ENCODE measurements at regions not wholly inside any gene's neighbourhood (a gene's known extent, or its start where the extent isn't known, plus 50 kb on each side); places are given as distances from the start of the nearest gene placed in this dataset.

DNA sequence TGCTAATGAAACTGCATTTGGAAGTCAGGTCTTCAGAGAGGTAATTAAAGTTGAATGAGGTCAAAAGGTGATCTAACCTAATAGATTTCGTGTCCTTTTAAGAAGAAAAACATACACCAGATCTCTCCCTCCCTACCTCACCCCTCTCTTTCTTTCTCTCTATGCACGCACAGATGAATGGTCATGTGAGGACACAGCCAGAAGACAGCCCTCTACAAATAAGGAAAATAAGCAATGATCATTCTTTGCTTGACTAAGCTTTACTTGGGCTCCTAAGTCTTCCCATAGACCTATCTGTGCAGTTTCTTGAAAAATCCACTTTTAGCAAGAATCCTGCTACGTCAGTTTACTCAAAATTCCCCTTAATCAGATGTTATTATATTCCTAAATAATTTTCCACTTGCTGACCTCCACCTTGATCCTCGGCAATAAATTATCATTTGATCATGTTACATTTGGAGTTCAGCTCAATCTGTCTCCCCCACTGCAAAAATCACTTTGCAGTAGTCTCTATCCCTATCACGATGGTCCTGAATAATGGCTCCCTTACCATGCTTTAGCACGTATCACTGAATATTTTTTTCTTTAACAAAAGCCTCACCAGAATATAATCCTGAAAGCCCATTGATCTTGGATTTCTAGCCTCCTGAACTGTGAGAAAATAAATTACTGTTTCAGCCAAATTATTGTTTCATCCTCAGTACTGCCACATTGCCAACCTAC lies 527.3 kb downstream of the GABRG1 start:
- H3K4me3 ChIP-seq, result no peak overlapping the region
- WGBS, 2 donors, result 42 to 51% methylated on average over 6 of the region's 6 CpGs

DNA sequence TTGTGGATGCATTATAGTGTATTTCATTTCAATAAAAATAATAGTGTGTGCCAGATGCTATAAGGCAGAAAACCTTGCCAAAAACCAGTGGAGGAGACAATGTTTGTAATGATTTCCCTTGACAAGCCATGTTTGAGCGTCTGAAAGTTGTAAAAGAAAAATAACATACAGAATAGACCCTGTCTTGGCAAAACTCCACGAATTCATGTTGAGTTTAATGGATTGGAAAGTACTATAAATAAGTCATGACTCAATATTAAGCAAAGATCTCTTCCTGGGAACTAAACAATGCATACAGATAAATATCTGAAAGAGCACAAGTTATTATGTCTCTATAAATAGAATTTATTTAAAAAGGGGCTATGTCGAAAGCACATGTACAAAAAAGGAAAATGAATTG lies 543.5 kb downstream of the GABRG1 start:
- no peaks in the 10 kb centered on the region for H3K36me3 ChIP-seq
- H3K27ac ChIP-seq, result no peak overlapping the region
- H3K4me1 ChIP-seq, result no peaks in the 10 kb centered on the region
- H3K4me3 ChIP-seq, result no peak overlapping the region
- no peaks in the 10 kb centered on the region for H3K9me3 ChIP-seq
- TF ChIP-seq, protein P1, sequence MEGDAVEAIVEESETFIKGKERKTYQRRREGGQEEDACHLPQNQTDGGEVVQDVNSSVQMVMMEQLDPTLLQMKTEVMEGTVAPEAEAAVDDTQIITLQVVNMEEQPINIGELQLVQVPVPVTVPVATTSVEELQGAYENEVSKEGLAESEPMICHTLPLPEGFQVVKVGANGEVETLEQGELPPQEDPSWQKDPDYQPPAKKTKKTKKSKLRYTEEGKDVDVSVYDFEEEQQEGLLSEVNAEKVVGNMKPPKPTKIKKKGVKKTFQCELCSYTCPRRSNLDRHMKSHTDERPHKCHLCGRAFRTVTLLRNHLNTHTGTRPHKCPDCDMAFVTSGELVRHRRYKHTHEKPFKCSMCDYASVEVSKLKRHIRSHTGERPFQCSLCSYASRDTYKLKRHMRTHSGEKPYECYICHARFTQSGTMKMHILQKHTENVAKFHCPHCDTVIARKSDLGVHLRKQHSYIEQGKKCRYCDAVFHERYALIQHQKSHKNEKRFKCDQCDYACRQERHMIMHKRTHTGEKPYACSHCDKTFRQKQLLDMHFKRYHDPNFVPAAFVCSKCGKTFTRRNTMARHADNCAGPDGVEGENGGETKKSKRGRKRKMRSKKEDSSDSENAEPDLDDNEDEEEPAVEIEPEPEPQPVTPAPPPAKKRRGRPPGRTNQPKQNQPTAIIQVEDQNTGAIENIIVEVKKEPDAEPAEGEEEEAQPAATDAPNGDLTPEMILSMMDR (IDR thresholded peaks at IDR 0.05), result no peak
- ATAC-seq (no peak), DNase-seq (no peak), FAIRE-seq (no peak)
- H3K27me3 ChIP-seq, result no peaks in the 10 kb centered on the region
- 21% methylated on average over 3 of the region's 3 CpGs for WGBS, 2 donors
- intact Hi-C loops (cut with DNase I), result no loop called here

More for the DNA sequence above, 527.3 kb downstream of the GABRG1 start:
- Histone ChIP-seq H3K27ac (no peak overlapping the region), H3K9me3 (no peaks in the 10 kb centered on the region), H3K4me1 (no peaks in the 10 kb centered on the region), H3K36me3 (no peaks in the 10 kb centered on the region), H3K27me3 (no peaks in the 10 kb centered on the region)
- ATAC-seq (no peak), FAIRE-seq (no peak), DNase-seq (no peak)
- TF ChIP-seq, protein P1 (IDR thresholded peaks at IDR 0.05), result no peak
- intact Hi-C loops (cut with DNase I), result no loop called here

GRCh38 chr4:45578874-45579273 lies 545.0 kb downstream of the GABRG1 start:
- Histone ChIP-seq H3K36me3 (no peaks in the 10 kb centered on the region), H3K4me1 (no peaks in the 10 kb centered on the region), H3K4me3 (no peak overlapping the region), H3K27ac (no peak overlapping the region), H3K27me3 (no peaks in the 10 kb centered on the region), H3K9me3 (no peaks in the 10 kb centered on the region)
- intact Hi-C loops (cut with DNase I), result no loop called here
- TF ChIP-seq, protein P1 (IDR thresholded peaks at IDR 0.05), result no peak
- 64 to 69% methylated on average over 1 of the region's 1 CpG for WGBS, 2 donors
- ATAC-seq, result no peak
- no peak for FAIRE-seq
- no peak for DNase-seq

DNA sequence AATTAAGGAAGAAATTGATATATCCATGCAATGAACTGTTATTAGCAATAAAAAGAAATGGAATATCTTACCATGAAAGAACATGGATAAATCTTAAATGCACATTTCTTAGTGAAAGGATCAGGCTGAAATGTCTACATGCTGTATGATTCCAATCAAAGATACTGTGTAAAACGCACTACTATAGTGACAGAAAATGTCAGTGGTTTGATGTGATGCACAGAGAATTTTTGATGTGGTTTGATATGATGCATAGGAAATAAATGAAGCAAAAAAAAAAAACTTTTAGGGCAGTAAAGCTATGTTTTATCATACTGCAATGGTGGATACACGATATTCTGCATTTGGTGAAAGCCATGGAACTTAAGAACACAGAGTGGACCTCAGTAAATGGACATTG lies 547.6 kb downstream of the GABRG1 start:
- ATAC-seq, result no peak
- Histone ChIP-seq H3K27me3 (no peaks in the 10 kb centered on the region), H3K4me1 (no peaks in the 10 kb centered on the region), H3K27ac (no peak overlapping the region), H3K36me3 (no peaks in the 10 kb centered on the region), H3K4me3 (no peak overlapping the region), H3K9me3 (no peaks in the 10 kb centered on the region)
- FAIRE-seq, result no peak
- intact Hi-C loops (cut with DNase I), result no loop called here
- 39 to 43% methylated on average over 2 of the region's 2 CpGs for WGBS, 2 donors
- TF ChIP-seq, protein P1 (IDR thresholded peaks at IDR 0.05), result no peak
- no peak for DNase-seq

DNA sequence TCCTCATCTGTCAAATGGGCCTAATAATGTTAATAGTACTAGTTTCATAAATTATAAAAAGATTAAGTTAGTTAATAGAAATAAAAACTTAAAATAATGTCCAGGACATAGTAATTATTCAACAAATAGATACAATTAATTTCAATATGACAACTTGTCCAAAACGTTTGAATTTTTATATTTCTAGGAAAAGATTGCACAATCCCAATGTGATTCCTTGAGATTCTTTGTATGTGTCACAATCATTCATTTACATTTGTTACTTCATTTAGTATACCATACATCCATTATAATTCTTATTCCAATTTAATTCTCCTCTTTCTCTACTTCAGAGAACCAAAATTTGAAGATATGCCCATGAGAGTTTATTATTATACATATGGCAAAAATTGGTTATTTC lies 554.2 kb downstream of the GABRG1 start:
- no peak for FAIRE-seq
- Histone ChIP-seq H3K9me3 (no peaks in the 10 kb centered on the region), H3K4me1 (no peaks in the 10 kb centered on the region), H3K27ac (no peak overlapping the region), H3K27me3 (no peaks in the 10 kb centered on the region), H3K36me3 (no peaks in the 10 kb centered on the region), H3K4me3 (no peak overlapping the region)
- DNase-seq, result no peak
- ATAC-seq, result no peak
- TF ChIP-seq, protein P1 (IDR thresholded peaks at IDR 0.05), result no peak
- 17 to 27% methylated on average over 1 of the region's 1 CpG for WGBS, 2 donors
- intact Hi-C loops (cut with DNase I), result no loop called here

Measured in pancreas (tissue), 10 donors.